ENCODE measurements at regions not wholly inside any gene's neighbourhood (a gene's known extent, or its start where the extent isn't known, plus 50 kb on each side); places are given as distances from the start of the nearest gene placed in this dataset.

DNA sequence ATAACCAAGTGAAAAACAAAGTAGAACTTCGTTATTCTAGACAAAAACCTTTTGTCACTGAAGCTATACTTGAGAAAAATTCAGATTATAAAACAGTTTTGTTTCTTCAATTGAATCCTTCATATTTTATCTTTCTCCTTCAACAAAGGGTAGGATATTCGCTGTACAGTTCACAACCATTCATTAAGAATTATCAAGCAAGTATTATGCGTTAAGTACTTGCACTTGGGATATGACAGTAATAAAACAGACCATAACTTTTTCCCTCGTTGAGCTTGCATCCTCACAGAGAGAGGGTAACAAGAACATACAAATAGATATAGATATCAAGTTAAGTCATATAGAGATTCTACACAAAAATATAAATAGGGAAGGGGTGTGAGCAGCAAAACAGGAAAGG, 61.2 kb upstream of the MEOX2 start:
- no peak overlapping the region for H3K4me3 ChIP-seq (ENCODE audit: low read depth, low read length)
- TF ChIP-seq, protein P1, sequence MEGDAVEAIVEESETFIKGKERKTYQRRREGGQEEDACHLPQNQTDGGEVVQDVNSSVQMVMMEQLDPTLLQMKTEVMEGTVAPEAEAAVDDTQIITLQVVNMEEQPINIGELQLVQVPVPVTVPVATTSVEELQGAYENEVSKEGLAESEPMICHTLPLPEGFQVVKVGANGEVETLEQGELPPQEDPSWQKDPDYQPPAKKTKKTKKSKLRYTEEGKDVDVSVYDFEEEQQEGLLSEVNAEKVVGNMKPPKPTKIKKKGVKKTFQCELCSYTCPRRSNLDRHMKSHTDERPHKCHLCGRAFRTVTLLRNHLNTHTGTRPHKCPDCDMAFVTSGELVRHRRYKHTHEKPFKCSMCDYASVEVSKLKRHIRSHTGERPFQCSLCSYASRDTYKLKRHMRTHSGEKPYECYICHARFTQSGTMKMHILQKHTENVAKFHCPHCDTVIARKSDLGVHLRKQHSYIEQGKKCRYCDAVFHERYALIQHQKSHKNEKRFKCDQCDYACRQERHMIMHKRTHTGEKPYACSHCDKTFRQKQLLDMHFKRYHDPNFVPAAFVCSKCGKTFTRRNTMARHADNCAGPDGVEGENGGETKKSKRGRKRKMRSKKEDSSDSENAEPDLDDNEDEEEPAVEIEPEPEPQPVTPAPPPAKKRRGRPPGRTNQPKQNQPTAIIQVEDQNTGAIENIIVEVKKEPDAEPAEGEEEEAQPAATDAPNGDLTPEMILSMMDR (IDR thresholded peaks at IDR 0.05; ENCODE audit: low read depth, low read length, missing control alignments): no peak
- no peak for DNase-seq
- no peaks in the 10 kb centered on the region for H3K36me3 ChIP-seq (replicated peaks)
- in situ Hi-C loops (cut with HindIII; ENCODE audit: low pct_ligation_motif_present, low sequenced_read_pairs): no loop called here
- H3K27ac ChIP-seq: no peak overlapping the region
- no peaks in the 10 kb centered on the region for H3K27me3 ChIP-seq (replicated peaks)

DNA sequence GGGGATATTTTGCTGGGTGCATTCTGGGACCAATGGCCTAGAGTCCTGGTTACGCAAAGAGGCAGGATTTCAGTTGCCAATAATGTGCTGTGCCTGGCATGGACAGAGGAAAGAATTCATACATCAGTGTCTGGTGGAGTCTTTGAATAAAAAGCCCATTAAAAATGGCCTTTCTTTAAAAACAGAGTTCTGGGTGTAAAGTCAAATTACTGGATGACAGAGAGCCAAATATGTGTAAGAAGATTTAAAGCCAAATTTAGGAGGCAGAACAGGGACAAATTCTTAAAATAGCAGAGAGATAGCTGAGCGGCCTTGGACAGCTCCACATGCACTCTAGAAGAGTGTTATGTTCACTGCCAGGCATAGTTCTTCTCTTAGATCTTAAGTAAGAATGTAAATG, 60.8 kb upstream of the MEOX2 start:
- DNase-seq: no peak
- no peak overlapping the region for H3K27ac ChIP-seq
- TF ChIP-seq, protein P1 (IDR thresholded peaks at IDR 0.05; ENCODE audit: low read depth, low read length, missing control alignments): no peak
- in situ Hi-C loops (cut with HindIII; ENCODE audit: low pct_ligation_motif_present, low sequenced_read_pairs): no loop called here
- H3K27me3 ChIP-seq (replicated peaks): no peaks in the 10 kb centered on the region
- H3K4me3 ChIP-seq (ENCODE audit: low read depth, low read length): no peak overlapping the region
- H3K36me3 ChIP-seq (replicated peaks): no peaks in the 10 kb centered on the region

DNA sequence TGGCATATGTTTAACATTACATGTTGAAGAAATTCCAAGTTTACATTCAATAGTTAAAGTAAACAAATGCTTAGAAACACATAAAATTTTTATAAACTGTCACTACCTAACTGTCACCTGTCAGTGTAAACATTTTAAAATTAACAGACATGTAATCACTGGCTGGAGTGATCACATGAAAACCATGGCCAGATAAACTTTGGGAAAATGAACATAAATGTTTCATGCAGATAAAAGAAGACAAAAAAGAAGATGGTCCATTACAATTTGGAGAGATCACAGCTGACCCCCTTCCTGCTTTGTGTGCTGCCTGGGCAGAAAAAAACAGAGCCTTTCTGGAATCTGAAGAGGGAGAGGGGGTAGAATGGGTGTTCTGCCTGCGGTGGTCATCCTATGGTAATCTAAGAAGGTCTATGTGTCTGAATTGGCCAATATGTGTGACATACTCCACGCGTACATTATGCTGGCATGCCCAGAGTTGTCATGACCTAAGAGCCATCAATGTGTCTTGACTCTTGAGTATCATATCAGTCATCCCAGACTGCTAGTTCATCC, 57.5 kb upstream of the MEOX2 start:
- H3K27me3 ChIP-seq (replicated peaks): no peaks in the 10 kb centered on the region
- TF ChIP-seq, protein P1 (IDR thresholded peaks at IDR 0.05; ENCODE audit: low read depth, low read length, missing control alignments): no peak
- no peak overlapping the region for H3K27ac ChIP-seq
- in situ Hi-C loops (cut with HindIII; ENCODE audit: low pct_ligation_motif_present, low sequenced_read_pairs): no loop called here
- no peak for DNase-seq
- H3K36me3 ChIP-seq (replicated peaks): no peaks in the 10 kb centered on the region
- H3K4me3 ChIP-seq (ENCODE audit: low read depth, low read length): no peak overlapping the region

DNA sequence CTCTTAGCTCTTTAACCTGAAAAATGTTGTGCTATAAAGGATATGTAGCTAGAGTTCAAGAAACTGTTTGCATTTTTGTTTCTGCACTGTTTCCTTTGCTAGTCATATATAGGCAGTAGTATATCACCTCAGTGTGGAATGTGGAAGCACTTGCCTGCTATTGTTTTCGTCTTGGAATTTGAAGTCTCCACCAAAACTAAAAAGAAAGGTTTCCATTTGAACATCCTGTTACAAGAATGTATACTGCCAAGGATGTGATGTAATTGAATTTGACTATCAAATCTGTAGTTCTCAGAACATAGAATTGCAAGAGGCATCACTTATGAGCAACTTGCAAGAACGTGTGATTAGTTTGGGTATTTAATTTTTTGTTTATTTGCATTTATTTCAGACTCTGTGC, 51.1 kb upstream of the MEOX2 start:
- Histone ChIP-seq H3K4me3 (ENCODE audit: low read depth, low read length) (no peak overlapping the region), H3K27me3 (replicated peaks) (no peaks in the 10 kb centered on the region), H3K27ac (no peak overlapping the region), H3K36me3 (replicated peaks) (no peaks in the 10 kb centered on the region)
- TF ChIP-seq, protein P1 (IDR thresholded peaks at IDR 0.05; ENCODE audit: low read depth, low read length, missing control alignments): no peak
- in situ Hi-C loops (cut with HindIII; ENCODE audit: low pct_ligation_motif_present, low sequenced_read_pairs): no loop called here
- no peak for DNase-seq
